ENCODE measurements at regions not wholly inside any gene's neighbourhood (a gene's known extent, or its start where the extent isn't known, plus 50 kb on each side); places are given as distances from the start of the nearest gene placed in this dataset.

DNA sequence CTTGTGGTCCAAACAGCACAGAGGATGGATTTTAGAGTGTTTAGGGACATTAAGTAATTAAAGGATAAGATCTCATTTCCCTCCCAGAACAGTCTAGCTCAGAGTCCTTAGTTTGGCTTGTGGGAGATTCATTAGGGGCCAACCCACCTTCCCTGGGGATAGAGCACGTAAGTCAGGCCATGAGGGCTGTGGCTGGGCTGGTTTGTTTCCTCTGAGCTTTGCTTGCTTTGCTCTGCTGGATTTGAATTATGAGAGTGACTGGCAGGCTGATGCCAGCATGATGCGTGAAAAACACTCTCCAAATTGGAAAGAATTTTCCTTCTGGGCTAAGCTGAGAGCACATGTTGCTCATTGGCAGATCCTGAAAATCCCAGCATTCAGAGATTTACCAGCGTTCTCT is 84.7 kb upstream of the HEPHL1 start:
- no peak overlapping the region for H3K27ac Mint-ChIP-seq
- H3K9me3 Mint-ChIP-seq, result no peaks in the 10 kb centered on the region
- POLR2A ChIA-PET, result no interaction called here
- no peaks in the 10 kb centered on the region for H3K36me3 Mint-ChIP-seq
- no peak overlapping the region for H3K4me3 Mint-ChIP-seq
- H3K27me3 Mint-ChIP-seq, result peaks cover 1 to 36% (median 4%) of the 10 kb centered on the region in 5 donors
- DNase-seq (no peak), ATAC-seq (no peak)
- no peaks in the 10 kb centered on the region for H3K4me1 Mint-ChIP-seq

DNA sequence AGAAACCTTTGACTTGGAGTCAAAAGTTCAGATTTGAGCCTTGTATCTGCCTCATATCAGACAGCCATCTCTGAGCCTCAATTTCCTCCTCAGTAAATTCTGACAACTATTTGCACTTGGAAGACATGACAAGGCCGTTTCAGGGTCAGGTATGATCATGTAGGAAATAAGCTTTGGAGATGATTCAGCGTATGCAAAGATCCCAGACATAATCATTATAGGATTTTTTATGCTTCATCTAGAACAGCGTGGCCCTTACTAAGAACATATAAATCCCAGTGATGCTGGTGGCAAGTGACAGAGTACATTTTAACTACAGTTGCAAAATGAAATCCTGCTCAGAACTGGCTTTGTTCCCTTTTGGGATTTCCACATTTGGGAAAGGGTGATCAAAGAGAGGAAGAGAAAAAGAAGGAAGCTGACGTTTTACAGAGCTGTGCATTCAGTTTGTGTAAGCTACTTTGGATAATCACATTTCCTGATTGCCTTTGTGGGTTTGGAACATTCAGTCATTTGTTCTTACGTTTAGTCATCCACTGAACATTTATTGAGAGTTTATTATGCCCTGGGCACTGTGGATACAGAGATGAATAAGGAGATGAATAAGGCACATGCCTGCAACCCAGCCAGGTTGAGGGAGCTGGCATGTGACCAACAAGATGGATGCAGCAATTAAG is 81.9 kb upstream of the HEPHL1 start:
- H3K4me1 Mint-ChIP-seq, result no peaks in the 10 kb centered on the region
- H3K36me3 Mint-ChIP-seq, result no peaks in the 10 kb centered on the region
- H3K27ac Mint-ChIP-seq, result peak overlapping the region in 1 of 10 donors; percentile 43
- no peak overlapping the region for H3K4me3 Mint-ChIP-seq
- ATAC-seq (no peak), DNase-seq (no peak)
- peaks cover 1 to 26% (median 3%) of the 10 kb centered on the region in 5 donors for H3K27me3 Mint-ChIP-seq
- H3K9me3 Mint-ChIP-seq, result no peaks in the 10 kb centered on the region
- POLR2A ChIA-PET, result no interaction called here

DNA sequence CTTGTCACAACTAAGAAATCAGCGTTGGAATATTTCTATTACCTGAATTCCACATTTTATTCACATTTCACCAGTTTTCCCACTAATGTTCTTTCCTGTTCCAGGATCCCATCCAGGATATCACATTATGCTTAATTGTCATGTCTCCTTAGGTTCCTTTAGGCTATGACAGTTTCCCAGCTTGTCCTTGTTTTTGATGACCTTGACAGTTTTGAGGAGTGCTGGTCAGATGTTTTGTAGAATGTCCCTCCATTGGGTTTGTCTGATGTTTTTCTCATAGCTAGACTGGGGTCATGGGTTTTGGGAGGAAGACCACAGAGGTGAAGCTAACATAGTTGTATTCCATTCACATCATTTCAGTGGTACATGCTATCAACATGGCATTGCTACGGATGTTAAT is 80.8 kb upstream of the HEPHL1 start:
- no peak for ATAC-seq
- DNase-seq, result no peak
- no peak overlapping the region for H3K4me3 Mint-ChIP-seq
- H3K4me1 Mint-ChIP-seq, result no peaks in the 10 kb centered on the region
- POLR2A ChIA-PET, result no interaction called here
- no peaks in the 10 kb centered on the region for H3K36me3 Mint-ChIP-seq
- no peak overlapping the region for H3K27ac Mint-ChIP-seq
- H3K27me3 Mint-ChIP-seq, result peaks cover under 1 to 21% (median 6%) of the 10 kb centered on the region in 5 donors
- H3K9me3 Mint-ChIP-seq, result no peaks in the 10 kb centered on the region

DNA sequence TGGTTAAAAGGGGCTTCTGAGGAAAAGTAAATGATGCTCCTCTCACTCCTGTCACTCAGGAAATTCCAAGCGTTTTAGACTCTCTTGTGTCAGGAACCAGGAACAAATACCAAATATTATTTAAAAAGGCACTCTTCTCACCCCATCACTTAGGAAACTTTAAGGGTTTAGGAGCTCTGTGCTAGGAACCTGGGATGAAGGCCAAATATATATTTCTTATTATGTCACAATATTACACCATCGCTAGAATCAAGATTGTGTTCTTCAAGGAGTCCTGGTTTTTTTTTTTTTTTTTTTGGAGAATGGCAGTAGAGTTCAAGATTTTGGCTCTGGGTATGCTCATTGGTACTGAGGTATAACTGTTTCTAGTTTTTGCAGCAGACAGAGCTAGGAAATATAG is 79.0 kb upstream of the HEPHL1 start:
- Mint-ChIP-seq H3K4me1 (no peaks in the 10 kb centered on the region), H3K36me3 (no peaks in the 10 kb centered on the region), H3K27ac (no peak overlapping the region), H3K9me3 (no peaks in the 10 kb centered on the region), H3K27me3 (peaks cover 0 to 13% (median 6%) of the 10 kb centered on the region in 5 donors), H3K4me3 (no peak overlapping the region)
- no peak for DNase-seq
- ATAC-seq, result no peak
- POLR2A ChIA-PET, result no interaction called here

DNA sequence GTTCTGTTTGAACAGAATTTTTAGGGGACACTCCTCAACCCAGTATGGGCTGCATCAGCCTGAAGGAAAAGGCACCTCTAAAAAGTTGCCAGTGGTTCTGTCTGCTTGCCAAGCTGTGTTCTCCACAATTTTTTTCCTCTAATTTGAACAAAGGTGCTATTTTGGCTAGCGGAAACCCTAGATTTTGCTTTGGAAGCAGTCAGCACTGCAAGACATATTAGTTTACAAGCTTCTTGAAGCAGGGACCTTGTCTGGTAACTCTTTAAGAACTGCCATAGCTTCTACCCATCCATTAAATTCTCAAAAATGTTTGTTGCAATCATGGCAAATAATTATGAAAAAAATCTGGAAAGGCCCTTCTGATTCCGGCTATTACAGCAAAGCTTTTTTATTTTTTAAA is 75.6 kb upstream of the HEPHL1 start:
- no peak overlapping the region for H3K27ac Mint-ChIP-seq
- H3K4me3 Mint-ChIP-seq, result no peak overlapping the region
- H3K4me1 Mint-ChIP-seq, result no peaks in the 10 kb centered on the region
- ATAC-seq, result no peak
- POLR2A ChIA-PET, result no interaction called here
- H3K27me3 Mint-ChIP-seq, result peaks cover 0 to 7% (median 0%) of the 10 kb centered on the region in 5 donors
- H3K36me3 Mint-ChIP-seq, result no peaks in the 10 kb centered on the region
- peaks cover 0 to 4% (median 0%) of the 10 kb centered on the region in 9 donors for H3K9me3 Mint-ChIP-seq
- no peak for DNase-seq

DNA sequence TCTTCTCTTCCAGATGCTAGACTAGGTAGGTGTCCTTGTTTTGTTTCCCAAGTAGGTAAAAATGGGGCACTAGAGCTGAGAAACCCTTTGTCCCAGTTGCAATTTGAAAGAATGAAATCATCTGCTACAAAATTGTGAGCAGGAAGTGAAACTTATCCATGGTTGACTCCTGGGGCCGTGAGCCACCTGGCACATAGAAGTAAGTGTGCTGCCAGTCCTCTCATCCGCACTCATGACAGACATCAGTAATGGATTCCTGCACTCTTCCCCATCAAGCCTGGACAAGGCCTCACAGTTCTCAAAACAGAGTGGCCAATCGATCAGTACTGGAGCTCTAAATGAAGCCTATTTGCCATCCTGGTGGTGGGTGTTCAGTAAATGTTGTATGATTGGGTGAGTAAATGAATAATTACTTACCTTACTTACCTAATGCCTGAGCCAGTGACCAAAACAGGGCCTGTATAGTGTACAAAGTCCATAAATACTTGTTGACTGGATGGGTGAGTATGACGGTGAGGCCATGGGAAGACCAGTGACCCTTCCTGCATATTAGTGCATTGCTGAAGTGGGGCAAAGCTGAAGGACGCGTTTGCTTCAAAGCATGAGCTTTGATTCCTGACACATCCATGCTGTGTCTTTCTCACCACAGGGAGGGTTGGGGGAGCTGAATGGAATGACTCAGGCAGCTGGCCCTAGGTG is 68.9 kb upstream of the HEPHL1 start:
- no peaks in the 10 kb centered on the region for H3K36me3 Mint-ChIP-seq
- POLR2A ChIA-PET, result no interaction called here
- peaks cover 0 to 9% (median 3%) of the 10 kb centered on the region in 9 donors for H3K9me3 Mint-ChIP-seq
- peaks cover 0 to 18% (median 8%) of the 10 kb centered on the region in 5 donors for H3K27me3 Mint-ChIP-seq
- DNase-seq (no peak), ATAC-seq (no peak)
- no peak overlapping the region for H3K27ac Mint-ChIP-seq
- peaks cover 0 to 4% (median 0%) of the 10 kb centered on the region in 4 donors for H3K4me1 Mint-ChIP-seq
- no peak overlapping the region for H3K4me3 Mint-ChIP-seq

DNA sequence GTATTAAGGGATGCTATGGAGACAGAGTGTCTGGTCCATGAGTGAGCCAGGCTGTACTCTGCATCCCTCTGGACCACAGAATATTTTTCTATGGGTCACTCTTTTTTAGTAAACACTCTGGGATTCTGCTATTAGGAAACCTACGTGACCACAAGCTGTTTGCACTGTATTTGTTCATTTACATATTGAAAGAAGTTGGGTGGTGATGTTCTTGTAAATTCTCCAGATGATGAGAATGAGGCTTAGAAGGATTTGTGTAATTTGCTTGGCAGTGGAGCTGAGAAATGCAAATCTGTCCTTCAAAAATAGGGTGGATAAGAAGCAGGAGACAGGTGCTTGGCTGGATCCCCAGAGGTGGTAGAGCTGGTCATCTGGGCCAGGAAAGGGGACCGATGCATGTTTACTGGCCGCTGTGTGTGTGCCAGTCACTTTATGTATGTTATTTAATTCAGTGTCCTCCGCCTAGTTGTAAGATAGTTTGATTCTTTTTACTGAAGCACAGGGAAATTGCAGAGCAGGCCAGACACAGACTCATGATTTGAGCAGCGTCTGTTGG is 63.7 kb upstream of the HEPHL1 start:
- Mint-ChIP-seq H3K27ac (peak overlapping the region in 1 of 10 donors; percentile 1), H3K9me3 (peaks cover 0 to 9% (median 0%) of the 10 kb centered on the region in 9 donors), H3K36me3 (no peaks in the 10 kb centered on the region), H3K27me3 (peaks cover 2 to 20% (median 11%) of the 10 kb centered on the region in 5 donors), H3K4me1 (peaks cover 0 to 4% (median 0%) of the 10 kb centered on the region in 4 donors), H3K4me3 (no peak overlapping the region)
- ATAC-seq, result no peak
- POLR2A ChIA-PET, result no interaction called here
- DNase-seq, result no peak

DNA sequence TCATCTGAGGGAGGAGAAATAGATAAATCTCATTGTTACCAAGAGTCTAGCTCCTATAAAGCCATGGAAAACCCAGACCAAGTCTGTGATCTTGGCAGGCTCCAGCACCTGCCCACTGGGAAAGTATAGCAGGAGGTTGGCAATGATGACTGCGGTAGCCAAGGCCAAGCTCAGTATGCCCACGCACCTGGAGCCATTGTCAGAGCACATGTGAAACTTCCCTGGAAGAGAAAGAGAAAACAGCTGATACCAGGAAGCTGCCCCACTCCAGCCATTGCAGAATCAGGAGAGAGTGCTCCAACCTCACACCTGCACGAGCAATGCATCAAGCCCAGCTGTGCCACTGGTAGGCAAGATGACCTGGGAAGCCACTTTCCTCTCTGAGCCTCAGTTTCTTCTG is 62.2 kb upstream of the HEPHL1 start:
- H3K36me3 Mint-ChIP-seq, result no peaks in the 10 kb centered on the region
- H3K4me3 Mint-ChIP-seq, result no peak overlapping the region
- ATAC-seq (no peak), DNase-seq (no peak)
- H3K27me3 Mint-ChIP-seq, result peaks cover 6 to 27% (median 14%) of the 10 kb centered on the region in 5 donors
- H3K9me3 Mint-ChIP-seq, result peaks cover 0 to 9% (median 0%) of the 10 kb centered on the region in 9 donors
- H3K4me1 Mint-ChIP-seq, result peaks cover 0 to 4% (median 0%) of the 10 kb centered on the region in 4 donors
- POLR2A ChIA-PET, result no interaction called here
- no peak overlapping the region for H3K27ac Mint-ChIP-seq

DNA sequence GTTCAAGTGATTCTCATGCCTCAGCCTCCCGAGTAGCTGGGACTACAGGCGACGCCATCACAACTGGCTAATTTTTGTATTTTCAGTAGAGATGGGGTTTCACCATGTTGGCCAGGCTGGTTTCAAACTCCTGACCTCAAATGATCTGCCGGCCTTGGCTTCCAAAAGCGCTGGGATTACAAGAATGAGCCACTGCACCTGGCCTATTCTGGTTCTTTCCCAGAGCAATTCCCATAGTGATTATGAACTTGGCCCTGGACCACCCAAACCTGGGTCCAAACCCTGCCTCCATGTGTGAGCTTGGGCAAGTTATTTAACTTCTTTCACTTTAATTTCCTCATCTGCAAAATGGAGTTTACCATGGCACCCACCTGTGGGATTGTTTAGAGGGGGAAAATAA is 61.5 kb upstream of the HEPHL1 start:
- Mint-ChIP-seq H3K9me3 (peaks cover 0 to 6% (median 0%) of the 10 kb centered on the region in 9 donors), H3K4me3 (no peak overlapping the region), H3K27me3 (peaks cover 6 to 25% (median 12%) of the 10 kb centered on the region in 5 donors), H3K36me3 (no peaks in the 10 kb centered on the region), H3K27ac (no peak overlapping the region), H3K4me1 (peaks cover 0 to 4% (median 0%) of the 10 kb centered on the region in 4 donors)
- ATAC-seq, result no peak
- POLR2A ChIA-PET, result no interaction called here
- no peak for DNase-seq

DNA sequence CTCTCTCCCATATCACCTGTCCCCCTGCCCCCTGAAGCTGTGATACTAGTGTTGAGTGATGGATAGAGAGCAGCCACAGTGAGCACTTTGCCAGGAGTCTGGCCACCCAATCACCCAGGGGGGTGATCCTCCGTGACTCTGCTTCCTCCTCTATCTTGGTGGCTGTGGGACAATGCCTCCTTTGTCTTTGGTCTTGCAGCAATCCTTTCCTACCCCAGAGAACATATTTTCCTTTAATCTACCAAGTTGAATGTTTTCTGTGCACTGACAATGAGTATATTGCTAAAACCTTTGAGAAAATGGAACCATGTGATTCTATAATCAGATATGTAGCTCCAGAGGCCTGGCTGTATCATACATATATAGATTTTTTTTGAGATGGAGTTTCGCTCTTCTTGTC is 58.1 kb upstream of the HEPHL1 start:
- Mint-ChIP-seq H3K27ac (no peak overlapping the region), H3K4me1 (no peaks in the 10 kb centered on the region), H3K36me3 (no peaks in the 10 kb centered on the region), H3K27me3 (peaks cover 3 to 12% (median 6%) of the 10 kb centered on the region in 5 donors), H3K9me3 (peaks cover 0 to 2% (median 0%) of the 10 kb centered on the region in 9 donors), H3K4me3 (no peak overlapping the region)
- ATAC-seq (no peak), DNase-seq (no peak)
- POLR2A ChIA-PET, result no interaction called here

DNA sequence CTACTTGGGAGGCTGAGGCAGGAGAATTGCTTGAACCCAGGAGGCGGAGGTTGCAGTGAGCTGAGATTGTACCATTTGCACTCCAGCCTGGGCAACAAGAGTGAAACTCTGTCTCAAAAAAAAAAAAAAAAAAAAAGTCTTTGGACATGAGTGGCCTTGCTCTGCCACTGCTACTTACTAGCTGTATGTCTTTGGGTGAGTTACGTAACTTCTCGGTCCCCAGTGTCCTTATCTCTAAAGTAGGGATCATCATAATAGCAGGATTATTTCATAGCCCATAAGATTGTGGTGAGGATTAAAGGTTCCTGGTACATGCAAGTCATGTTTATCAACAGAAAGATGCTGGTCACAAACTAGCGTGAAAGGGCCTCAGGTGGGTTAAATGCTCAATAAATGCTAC is 53.9 kb upstream of the HEPHL1 start:
- H3K27ac Mint-ChIP-seq, result no peak overlapping the region
- H3K27me3 Mint-ChIP-seq, result peaks cover 6 to 35% (median 10%) of the 10 kb centered on the region in 5 donors
- ATAC-seq (no peak), DNase-seq (no peak)
- no peaks in the 10 kb centered on the region for H3K9me3 Mint-ChIP-seq
- no peaks in the 10 kb centered on the region for H3K36me3 Mint-ChIP-seq
- POLR2A ChIA-PET, result no interaction called here
- no peak overlapping the region for H3K4me3 Mint-ChIP-seq
- no peaks in the 10 kb centered on the region for H3K4me1 Mint-ChIP-seq

DNA sequence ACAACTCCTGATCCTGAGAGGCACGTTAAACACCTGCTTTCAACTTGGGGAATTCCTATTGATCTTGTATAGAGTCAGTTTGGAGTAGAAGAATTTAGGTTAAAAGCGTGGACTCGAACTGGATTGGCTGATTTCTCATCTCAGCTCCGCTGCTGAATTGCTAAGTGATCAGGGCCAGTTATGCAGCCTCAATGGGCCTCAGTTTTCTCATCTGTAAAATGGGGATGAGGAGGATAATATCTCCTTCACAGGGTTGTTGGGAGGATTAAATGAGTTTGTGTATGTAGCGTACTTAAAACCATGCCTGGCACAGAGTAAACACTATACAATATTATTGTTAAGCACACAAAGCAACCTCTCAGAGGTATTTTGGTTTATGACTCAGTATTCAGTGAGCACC is 53.2 kb upstream of the HEPHL1 start:
- Mint-ChIP-seq H3K27ac (no peak overlapping the region), H3K4me3 (no peak overlapping the region), H3K4me1 (no peaks in the 10 kb centered on the region), H3K9me3 (no peaks in the 10 kb centered on the region), H3K36me3 (no peaks in the 10 kb centered on the region), H3K27me3 (peaks cover 7 to 39% (median 11%) of the 10 kb centered on the region in 5 donors)
- POLR2A ChIA-PET, result no interaction called here
- no peak for DNase-seq
- ATAC-seq, result no peak
